NCI-H2171 treated with DMSO at 0.1 percent for 48 hours (cell line): ENCODE measurements at regions not wholly inside any gene's neighbourhood (a gene's known extent, or its start where the extent isn't known, plus 50 kb on each side); places are given as distances from the start of the nearest gene placed in this dataset.

Source experiments
- DNase-seq: peaks from one replicate; lab custom pipeline; 2025; lab: John Stamatoyannopoulos, UW

DNA sequence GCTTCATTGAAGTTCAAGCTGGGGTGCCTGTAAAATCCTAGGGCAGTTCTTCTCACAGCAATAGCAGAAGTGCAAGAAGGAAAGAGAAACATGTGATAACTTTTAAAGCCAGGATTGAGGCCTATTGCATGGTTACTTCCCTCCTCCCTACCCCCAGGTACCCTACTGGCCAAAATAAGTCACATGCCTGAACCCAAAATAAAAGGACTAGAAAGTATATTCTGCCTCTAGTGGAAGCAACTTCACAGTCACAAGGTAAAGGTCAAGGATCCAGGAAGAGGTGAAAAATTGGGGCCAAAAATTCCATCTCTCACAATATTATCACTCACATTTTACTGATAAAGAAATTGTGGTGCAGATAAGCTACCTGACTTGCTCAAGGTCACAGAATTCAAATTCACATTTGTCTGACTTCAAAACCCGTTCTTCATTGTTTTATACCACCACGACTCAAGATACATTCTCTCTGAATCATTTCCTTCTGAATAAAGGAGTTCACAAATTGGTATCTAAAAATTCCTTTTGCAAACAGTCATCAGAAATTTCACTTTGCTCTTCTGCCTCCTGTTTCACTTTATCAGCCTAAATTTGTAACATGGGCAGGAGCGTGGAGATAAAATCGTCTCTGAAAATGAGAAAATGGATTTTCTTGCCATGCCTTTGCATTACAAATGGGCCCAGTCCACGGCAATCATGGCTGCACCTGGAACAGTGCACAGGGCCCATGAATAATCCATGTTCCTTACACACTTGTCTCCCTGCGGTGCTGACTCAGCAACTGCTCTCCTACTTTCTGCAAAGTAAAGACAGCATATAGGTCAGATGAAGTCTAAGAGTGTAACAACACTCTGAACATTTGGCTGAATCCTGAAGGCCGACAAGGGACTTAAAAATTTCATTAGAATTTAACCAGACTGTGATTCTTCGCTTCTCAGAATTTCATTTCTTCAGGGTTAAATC lies 485.3 kb upstream of the NFIA start:
- no peak for DNase-seq

DNA sequence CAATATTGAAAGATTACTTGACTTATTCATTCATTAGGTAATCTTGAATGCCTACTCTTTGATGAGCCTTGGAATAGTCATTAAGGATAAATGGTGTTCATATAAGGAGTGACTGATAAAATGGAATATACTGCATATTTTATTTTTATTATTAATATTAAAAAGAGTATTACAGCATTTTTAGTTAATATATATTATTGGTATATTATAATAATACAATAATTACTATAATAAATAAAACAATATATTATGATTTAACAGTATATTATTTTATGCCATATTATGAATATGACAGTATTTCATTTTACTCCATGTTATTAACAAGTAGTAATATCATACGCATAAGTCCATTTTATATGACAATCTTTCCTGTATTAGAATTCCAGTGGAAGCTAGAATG lies 490.8 kb upstream of the NFIA start:
- DNase-seq: no peak

DNA sequence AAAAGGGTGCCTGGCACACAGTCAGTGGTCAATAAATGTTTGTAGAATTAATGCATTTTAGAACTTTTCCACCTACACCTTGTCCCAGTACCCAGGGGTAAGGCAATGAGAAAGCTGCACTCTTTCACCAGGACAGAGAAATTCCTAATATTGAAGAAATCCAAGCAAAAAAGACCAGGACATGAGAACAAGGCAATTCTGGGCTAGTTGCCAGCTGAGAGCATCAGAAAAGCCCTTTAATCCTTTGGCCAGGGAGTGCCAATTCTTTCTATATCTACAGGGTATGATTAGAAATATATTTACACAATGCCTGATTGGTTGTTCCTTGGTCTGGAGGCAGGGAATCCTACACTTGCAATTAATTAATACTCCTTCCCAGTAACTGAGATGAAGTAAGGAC lies 492.4 kb upstream of the NFIA start:
- no peak for DNase-seq

DNA sequence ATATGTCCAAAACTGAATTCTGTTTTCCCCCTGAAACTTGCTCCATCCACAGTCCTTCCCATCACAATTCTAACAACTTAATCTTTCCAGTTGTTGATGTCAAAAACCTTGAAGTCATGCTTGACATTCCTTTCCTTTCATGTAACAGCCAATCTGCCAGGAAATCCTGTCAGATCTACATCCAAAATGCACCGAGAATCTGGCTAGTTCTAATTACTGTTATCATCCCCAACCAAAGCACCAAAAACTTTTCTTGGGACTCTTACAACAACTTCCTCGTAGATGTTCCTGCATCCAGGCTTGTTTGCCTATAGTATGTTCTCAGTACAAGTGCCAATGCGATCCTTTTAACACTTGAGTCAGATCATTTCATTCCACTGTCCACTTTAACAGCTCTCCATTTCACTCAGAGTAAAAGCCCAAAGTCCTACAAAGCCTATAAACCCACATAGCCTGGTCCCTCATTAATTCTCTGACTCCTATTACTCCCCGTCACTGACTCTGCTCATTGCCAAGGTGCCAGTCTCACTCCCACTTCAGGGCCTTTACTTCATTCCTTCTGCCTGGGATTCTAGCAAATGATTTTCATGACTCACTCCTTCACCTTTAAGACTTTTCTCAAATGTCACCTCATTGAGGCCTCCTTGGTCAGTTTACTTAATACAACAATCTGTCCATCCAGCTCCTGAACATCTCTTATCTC lies 493.2 kb upstream of the NFIA start:
- no peak for DNase-seq

DNA sequence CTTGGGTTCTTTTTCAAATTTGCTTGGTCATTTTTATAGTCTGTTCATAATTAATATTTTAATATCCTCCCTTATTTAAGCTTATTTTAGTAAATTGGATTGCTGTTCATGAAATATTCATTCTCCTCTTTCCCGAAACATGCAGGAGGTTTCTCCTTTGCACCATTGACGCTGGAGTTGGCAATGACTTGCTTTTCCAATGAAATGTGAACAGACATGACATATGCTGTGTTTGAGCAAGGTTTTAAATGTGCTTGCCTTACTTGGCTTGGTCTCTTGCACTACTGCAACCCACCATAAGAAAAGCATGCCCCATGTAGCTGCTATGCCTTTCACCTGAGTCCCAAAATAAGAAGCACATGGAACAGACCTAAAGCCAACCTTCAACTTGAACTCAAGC lies 498.0 kb upstream of the NFIA start:
- no peak for DNase-seq

DNA sequence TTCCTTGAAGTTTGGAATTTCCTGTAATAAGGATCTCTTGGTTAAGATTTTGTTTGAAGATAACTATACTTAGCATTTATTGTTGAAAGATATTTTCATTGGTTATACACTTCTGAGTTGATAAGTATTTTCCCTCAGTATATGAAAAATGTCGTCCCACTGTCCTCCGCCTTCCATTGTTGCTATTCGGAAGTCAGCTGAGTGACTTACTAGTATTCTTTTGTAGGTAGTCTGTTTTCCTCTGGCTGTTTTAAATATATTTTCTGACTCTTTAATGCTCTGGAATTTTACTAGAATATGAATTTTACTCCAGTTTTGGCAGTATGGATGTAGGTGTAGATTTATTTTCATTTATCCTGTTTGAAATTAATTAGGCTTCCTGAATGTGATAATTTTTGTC lies 498.7 kb upstream of the NFIA start:
- DNase-seq: no peak

DNA sequence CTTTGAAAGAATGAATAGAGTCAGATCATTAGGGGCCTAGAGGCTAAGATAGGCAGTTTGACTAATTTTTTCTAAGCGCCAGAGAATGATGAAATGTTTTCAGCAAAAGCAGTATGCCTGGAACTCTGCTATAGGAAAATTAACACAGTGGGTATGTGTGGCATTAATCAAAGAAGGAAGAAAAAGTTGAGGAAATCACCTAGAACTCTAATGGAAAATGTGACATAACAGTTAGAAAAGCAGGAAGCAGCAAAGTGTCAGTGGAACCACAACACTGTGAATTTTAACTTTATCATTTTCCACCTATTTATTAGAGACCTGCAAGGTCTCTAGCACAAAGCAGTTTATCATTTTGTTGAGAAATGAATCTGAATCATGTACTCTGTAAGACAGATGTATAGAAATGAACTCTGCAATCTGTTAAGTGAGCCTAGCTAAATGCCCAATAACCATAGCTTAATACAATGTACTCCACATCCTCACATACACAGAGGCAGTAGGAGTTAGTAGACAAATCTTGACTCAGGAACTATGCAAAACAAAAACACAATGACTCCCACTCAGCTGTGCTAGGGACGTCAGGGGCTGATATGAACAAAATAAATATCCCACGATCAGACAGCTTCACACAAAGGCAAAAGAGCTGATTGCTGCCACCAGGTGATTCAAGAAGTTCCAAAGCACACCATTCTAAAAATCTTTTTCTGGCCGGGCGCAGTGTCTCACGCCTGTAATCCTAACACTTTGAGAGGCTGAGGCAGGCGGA lies 500.7 kb upstream of the NFIA start:
- no peak for DNase-seq

DNA sequence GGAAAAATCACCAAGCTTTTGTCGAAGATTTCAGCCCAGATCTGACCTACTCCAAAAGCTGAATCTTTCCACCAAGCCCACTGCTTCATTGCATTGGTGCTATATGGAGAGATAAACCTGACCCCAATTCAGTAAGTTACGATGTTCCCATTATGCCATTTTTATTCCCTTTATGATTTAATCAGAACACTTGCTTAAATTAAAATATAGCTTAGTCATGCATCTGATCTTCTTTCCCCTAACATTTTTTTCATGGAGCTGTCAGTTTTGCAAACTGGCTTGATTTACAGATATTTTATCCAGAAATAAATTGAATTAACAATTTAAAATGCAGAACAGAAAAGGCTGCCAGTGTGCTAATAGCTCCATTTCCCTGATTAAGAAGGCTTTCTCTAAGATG lies 503.5 kb upstream of the C1orf87 start:
- no peak for DNase-seq

DNA sequence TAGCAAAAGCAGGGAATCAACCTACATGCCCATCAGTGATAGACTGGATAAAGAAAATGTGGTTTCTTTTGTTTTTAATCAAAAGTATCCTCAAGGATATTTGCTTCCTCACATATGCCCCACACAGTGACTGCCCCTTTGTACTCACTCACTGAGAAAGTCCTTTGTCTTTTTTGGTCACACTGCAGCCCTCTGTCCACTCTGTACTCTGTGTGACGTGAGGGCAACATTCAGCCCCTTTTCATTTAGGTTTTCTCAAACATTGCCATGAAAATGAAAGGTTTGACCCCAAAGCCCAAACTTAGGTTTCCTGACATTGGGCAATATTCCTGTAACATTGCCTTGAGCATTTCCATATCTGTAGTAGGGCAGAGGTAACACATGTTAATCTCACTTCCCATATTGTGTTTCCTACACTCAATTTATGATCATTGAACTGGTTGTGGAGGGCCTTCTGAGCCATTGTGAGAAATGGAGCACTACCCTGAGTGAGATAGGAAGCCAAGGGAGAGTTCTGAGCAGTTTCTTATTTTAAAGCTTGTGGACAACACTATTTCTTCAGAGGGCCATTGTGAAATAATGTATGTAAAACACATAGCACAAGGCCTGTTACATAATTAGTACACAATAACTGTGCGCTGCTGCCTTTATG lies 501.9 kb upstream of the C1orf87 start:
- DNase-seq: no peak

DNA sequence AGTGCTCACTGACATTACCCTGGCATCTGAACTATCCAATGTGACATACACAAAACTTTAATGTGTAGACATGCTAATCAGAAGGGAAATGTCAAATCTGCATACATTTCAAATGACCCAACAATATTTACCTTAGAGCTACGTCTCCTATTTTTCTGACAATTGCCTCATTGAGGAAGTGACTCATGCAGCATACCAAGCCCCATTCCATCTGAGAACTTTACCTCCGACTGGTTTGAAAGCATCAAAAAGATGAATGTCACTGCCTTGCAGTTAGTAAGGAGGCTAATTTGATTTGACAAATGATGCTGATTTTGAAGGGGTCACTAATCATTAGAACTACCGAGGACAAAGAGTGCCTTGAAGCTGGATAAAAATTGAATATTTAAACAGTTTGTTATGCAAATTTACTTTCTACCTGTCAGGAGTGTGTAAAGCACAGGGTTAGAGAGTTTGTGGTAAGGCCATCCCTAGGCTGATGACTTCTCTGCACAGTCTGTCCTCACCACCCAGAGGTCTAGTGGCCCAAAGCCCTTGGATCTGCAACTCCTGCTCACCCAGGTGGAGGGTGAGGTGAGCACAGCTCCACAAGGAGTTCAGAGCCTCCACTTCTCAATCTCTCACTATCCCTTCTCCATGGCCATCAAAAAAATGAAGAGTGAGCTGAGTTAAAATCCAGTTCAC lies 500.3 kb upstream of the C1orf87 start:
- no peak for DNase-seq

DNA sequence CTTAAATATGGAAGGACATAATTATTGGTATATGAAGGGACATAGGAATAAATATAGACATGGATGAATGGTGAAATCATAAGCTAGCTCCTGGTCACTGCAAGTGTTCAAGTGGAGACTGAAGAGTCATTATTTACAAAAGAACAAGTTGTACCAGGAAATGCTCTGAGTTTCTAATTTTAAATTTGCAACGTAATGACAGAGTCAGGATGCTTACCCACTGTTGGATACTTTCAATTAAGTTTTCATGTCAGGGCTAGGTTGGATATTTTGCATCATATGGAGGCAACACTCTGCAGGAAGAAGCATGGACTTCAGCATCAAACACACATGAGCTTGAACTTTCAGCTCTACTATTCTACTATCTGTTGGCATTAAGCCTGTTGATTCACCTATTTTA lies 499.6 kb upstream of the C1orf87 start:
- DNase-seq: no peak

DNA sequence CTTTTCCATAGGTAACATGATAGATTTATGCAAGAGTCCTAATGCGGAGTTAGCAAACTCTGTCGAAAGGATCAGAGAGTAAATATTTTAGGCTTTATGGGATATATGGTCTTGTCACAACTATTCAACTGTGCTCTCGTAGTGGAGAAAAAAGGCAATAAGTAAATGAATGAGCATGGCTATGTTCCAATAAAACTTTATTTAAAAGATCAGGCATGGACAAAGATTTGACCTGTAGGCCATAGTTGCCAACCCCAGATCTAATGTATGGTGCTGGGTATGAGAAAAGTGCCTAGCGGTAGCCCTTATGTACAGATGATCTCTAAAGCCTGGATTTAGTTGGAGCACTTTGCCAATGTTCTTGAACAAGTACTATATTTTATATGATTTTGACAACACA lies 498.8 kb upstream of the C1orf87 start:
- no peak for DNase-seq

DNA sequence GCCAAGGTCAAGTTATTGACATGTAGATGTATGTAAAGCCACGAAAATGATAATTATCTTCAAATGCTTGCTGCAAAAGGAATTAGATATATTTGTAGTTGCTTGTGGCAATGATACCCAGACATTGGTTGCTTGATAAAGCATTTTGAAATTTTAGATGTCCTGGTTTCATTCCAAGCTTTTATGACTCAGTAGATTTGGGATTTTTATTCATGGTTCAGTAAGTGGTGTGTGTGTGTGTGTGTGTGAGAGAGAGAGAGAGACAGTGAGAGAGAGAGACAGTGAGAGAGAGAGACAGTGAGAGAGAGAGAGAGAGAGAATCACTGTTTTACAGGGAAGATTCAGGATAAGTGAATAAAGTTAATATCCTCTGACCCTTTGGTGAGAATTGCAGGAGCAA lies 498.2 kb upstream of the C1orf87 start:
- no peak for DNase-seq

DNA sequence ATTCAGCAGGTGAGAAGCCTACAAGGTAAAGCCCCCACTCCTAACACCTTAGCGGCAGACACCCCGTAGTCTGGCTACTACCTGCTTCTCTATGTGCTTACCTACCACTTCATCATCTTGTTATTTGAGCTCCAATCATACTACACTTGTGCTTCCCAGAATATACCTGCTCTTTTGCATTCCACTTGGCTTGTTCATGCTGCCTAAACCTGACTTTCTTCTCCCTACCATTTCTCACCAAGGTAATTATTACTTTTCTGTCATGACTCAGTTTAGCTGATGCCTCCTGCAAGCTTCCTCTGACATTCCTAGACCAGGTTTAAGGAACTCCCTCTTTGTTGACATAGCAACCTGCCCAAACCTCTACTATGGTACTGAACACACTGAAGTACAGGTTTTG lies 495.6 kb upstream of the C1orf87 start:
- no peak for DNase-seq

DNA sequence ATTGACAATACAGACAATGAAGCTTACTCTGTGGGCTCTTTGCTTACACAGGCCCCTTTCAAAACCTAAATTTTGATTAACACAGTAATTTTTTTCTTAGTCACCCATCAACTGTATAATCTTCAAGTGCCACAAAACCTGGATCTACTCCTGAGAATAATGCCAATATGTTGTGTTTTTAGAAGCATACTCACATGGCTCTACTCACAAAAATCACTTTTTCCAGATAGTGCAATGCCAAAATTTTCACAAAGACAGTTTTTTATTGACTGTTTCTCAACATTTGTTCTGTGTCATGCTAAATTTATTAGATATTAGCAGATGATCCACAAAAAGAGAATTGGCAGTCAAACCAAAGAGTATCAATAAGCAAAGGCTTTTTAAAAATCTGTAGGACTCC lies 493.7 kb upstream of the C1orf87 start:
- no peak for DNase-seq

DNA sequence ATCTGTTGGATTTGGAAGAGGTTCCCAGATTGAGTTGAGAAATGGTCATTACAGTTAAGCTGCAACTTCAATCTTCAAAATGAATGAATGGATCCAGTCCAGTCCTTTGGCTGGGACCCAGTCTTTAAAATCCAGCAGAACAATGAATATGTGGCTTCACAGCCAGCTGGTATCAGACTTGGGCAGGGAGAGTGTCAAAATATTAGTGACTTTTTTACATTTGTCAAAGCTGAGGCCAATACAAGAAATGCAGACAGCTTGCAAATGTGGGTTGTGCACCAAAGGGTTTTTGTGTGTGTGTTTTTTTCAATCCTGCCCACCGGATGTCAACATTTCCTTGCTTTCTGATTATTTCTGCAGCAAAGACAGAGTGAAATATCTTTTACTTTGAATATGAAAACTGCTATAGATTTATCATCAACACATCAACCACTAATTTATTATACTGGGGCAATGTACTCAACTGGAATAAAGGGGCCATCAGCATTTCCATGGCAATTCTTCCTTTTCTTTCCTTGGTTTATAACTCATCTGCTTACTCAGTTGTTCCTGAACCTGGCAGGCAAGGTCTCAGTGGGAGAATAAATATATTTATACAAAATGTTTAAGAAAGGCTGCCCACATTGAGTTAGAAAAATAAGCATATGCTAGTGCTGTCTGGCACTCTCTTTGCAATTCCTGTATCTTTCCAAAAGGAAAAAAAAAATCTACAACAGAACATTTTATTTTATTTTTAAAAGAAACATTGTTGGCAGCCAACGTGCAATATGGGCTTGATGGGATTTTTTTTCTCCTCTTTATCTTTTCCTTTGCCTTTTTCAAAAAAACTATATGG lies 491.6 kb upstream of the C1orf87 start:
- no peak for DNase-seq

DNA sequence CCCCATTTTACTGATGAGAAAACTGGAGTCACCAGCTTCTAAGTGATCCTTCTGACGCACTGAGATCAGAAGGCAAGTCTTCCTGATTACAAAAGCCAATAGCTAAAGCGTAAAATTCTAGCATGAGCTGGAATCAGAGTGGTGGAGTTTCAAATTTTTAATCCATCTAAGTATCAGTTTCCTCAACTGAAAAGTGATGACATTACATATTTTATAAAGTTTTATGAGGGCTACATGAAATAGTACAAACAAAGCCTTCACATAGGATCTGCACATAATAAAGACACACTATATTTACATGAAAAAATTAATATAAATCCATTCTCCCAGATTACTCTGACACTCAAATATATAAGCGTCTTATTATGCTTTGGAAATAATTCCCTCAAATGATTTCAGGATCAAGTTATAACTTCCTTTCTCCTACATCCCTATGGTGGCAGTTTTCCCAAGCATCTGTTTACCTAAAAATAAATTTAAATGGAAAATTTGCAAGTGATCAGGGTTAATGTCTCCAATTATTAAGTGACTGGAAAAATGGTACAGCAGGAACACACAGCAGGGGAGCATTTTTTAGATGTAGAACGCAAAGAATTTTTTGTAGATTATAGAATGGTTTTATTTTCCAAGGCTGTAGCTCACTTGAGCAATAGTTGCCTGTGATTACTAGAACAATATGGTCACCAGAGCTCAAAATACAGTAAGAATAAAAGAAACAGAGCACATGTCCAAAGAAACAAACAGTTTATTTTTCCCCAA lies 490.4 kb upstream of the C1orf87 start:
- peak; percentile 25 for DNase-seq

DNA sequence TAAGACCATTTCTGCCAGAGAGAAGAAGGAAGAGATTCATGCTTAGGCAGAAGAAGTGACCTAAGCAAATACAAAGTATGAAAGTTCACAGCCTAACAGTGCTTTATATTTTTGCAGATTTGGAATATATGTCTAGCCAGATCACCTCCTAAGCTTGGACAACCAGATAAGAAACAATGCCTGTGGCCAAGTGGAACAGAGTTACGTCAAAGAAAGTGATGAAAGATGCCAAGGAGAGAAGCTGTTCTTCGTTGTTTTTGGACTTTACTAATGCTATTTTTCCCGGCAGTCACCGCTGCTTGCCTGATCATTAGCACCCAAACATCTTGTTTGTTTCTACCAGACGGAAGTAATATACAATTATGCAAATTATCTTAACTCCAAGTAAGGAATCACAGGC lies 489.2 kb upstream of the C1orf87 start:
- DNase-seq: no peak

DNA sequence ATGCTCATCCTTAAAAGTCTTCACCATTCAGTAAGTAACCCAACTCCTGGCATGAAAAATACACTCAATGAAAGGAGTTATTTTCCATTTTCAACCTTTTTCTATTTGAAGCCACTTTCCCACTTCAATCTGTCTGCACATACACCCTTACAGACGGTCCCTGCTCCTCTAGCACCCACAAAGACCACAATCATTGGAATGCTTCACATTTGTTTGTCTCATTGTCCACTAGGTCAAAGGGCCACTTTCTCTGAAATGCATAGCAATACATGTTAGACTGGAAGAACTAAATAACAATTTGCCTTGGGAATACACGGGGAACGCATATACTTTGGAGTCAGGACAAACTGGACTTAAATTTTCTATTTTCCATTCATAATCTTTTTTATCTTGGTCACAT lies 487.1 kb upstream of the C1orf87 start:
- DNase-seq: no peak

DNA sequence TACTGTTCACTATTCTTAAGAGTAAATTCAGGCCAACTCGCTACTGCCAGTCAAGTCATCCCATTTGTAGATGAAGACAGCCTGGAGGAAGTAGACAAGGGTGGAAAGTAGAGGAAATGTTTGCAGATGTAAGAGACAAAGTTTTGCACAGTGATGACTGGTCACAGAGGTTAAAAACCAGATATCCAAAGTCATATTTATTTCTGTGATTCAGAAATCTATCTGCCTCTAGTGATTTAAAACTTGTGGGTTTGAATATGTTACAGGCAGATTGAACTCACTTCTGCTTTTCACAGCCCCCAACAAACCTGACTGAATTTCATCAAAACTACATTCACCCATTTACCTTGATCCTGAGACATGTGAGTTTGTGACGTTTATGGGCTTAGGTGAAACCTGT lies 484.7 kb upstream of the C1orf87 start:
- no peak for DNase-seq
